Rectal smooth muscle tissue (tissue), 1 donor: ENCODE measurements at regions not wholly inside any gene's neighbourhood (a gene's known extent, or its start where the extent isn't known, plus 50 kb on each side); places are given as distances from the start of the nearest gene placed in this dataset.

Source experiments
- H3K27ac ChIP-seq: one replicate; pipeline ENCODE4 v1.7.0; 2013; ENCODE audit warnings: low read depth, low read length, inconsistent platforms
- H3K27me3 ChIP-seq: one replicate; pipeline ENCODE4 v1.7.0; 2013; ENCODE audit warnings: low read length; ENCODE audit not compliant: control insufficient read depth, insufficient read depth
- H3K36me3 ChIP-seq: one replicate; pipeline ENCODE4 v1.7.0; 2013; ENCODE audit warnings: low read length; ENCODE audit not compliant: control insufficient read depth, insufficient read depth
- H3K4me1 ChIP-seq: one replicate; pipeline ENCODE4 v1.7.0; 2013; ENCODE audit warnings: low read length; ENCODE audit not compliant: control insufficient read depth, insufficient read depth
- H3K4me3 ChIP-seq: one replicate; pipeline ENCODE4 v1.7.0; 2013; ENCODE audit warnings: low read length
- H3K9ac ChIP-seq: one replicate; pipeline ENCODE4 v1.7.0; 2013; ENCODE audit warnings: low read length

DNA sequence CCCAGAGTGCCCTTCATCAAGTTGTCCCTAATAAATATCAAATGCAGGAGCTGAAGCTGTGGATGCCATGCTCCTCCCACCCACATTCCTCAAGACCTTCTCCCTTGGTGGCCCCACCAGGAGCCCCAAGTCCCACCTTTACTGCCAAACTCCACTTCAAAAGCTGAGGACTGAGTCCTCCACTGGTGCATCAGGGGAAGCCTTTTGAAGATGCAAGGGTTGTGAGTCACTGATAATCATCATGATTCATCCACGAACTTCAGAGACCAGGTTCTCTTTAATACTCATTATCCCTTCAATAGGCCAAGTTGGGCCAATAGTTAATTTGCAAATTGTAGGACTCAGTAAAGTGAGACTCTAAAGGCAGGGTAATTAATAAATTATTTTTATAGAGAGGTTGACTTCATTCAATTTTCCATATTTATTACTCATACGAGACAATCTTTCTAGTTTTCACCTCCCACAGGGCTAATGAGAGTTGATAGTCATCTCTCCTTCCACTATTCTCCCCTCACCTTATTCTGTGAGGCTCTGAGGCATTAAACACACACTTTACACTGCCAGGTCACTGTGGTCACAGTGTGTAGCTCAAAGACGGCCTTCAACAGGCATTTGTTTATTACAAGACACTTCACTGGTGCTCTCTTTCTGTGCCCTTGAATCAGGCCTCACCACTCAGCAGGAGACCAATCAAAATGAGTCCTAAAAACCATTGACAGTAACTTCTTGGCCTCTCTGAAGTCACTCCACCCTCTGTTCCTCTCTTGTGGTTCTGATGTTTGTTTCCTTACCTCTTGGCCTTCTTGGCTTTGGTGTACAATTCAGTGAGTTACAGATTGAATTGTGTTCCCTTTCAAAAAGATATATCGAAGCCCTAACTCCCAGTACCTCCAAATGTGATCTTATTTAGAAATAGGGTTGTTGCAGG, 99.9 kb downstream of the TRIB2 start:
- Histone ChIP-seq H3K36me3 (no peaks in the 10 kb centered on the region), H3K4me3 (no peak overlapping the region), H3K27me3 (no peaks in the 10 kb centered on the region), H3K4me1 (peaks cover 3% of the 10 kb centered on the region), H3K27ac (no peak overlapping the region), H3K9ac (no peak overlapping the region)

DNA sequence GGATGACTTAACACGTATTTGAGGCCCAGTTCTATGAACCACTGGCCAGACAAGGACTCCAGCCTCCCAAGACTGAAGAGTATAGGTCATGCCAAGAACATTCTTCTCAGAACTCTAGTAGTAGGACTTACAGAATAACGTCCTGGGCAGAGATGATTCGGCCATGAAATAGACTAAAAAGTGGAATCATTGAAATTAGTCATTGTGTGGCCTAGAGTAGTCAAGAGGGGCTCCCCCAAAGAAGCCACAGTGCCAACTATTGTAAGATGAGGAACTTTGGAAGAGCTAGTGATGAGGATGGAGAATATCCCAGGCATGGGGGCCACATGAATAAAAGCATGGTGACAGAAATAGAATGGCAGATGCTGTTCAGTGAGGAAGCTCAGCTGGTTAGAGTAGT, 101.1 kb downstream of the TRIB2 start:
- H3K4me1 ChIP-seq: peaks cover 3% of the 10 kb centered on the region
- H3K27me3 ChIP-seq: no peaks in the 10 kb centered on the region
- H3K27ac ChIP-seq: no peak overlapping the region

DNA sequence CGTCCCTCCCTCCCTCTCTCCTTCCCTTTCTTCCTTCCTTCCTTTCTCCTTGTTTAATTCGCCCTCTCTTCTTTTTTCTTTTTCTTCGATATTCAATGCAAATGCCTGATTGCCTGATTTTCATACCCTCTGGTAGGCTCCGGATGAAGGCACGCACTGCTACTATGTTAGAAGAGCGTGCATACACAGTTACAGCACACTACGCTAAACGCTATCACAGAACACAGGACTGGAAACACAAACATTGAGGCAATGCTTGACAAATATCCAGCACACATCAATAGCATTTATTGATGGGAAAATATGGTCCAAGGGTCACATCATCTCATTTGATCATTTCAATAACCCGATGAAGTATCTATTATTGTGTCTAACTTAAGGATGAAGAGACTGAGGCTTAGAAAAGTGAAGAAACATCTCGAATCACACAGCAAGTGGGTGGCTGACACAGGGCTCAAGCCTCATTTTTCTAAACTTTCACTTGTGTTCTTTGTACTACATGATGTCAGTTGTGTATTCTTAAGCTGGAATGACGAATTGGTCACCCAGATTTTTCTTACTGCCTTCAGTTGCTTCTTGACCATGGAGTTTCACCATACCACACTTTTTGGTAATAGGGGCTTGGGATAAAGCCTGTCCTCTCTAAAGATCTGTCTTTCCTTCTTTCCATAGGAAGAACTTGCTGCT, 101.8 kb downstream of the TRIB2 start:
- no peak overlapping the region for H3K27ac ChIP-seq
- H3K36me3 ChIP-seq: no peaks in the 10 kb centered on the region
- H3K9ac ChIP-seq: no peak overlapping the region
- H3K4me3 ChIP-seq: no peak overlapping the region
- no peaks in the 10 kb centered on the region for H3K27me3 ChIP-seq
- peaks cover 3% of the 10 kb centered on the region for H3K4me1 ChIP-seq

More for the DNA sequence above, 101.1 kb downstream of the TRIB2 start:
- Histone ChIP-seq H3K9ac (no peak overlapping the region), H3K36me3 (no peaks in the 10 kb centered on the region), H3K4me3 (no peak overlapping the region)

DNA sequence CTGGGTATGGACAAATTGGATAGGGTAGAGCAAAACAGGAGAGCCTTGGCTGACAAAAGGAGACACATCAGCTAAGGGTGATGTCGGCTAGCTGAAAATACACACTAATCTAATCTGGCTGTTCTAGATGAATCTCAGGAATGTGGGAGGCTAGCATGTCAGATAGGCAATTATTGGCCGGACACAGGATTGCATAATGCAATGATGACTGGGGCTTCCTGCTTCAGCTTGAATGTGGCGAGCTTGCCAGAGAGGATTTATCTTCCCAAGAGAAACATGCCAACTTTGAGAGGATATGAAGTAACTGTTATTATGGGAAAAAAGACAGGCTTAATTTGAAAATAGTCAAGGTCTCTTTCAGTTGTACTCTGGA, 102.4 kb downstream of the TRIB2 start:
- no peaks in the 10 kb centered on the region for H3K27me3 ChIP-seq
- no peak overlapping the region for H3K9ac ChIP-seq
- H3K4me1 ChIP-seq: peaks cover 3% of the 10 kb centered on the region
- H3K36me3 ChIP-seq: no peaks in the 10 kb centered on the region
- H3K4me3 ChIP-seq: no peak overlapping the region
- H3K27ac ChIP-seq: no peak overlapping the region

DNA sequence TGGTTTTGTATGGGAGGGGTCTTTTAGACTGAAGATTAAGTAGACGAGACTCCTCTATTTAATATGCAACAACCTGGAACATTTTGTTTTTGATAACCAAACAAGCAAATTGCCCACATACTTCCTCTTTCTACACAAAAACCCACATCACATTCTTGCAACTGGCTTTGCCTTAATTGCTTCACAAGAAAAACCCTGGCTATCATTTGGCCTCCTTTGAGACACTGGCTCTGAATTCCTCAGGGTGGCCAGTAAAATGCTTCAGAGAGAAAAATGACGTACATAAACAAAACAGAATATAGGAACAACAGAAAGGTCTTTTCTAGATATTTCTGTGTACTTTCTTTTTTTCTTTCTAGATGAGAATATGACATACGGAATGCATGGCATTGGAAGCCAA, 103.0 kb downstream of the TRIB2 start:
- no peak overlapping the region for H3K9ac ChIP-seq
- H3K27me3 ChIP-seq: no peaks in the 10 kb centered on the region
- no peaks in the 10 kb centered on the region for H3K36me3 ChIP-seq
- H3K4me3 ChIP-seq: no peak overlapping the region
- peaks cover 5% of the 10 kb centered on the region for H3K4me1 ChIP-seq
- peak overlapping the region; percentile 15 for H3K27ac ChIP-seq

DNA sequence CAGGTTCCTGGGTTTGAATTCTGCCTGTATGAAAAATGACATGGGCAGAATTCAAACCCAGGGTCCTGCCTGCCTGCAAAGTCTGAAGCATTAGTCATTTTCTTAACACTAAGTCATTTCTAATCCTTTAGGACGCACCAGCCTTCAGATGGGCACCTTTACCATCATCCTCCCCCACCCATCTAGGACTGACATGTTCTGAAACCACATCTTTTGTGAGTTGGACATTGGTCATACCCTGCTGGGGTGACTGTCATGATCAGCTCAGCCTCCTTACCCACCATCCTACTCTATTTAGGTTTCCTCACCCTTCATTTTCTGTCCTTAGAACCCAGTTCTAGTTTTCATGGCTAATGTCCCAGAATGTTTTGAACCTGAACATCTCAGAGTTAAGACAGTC, 104.9 kb downstream of the TRIB2 start:
- H3K9ac ChIP-seq: no peak overlapping the region
- H3K4me1 ChIP-seq: peaks cover 5% of the 10 kb centered on the region
- no peak overlapping the region for H3K27ac ChIP-seq
- no peak overlapping the region for H3K4me3 ChIP-seq
- no peaks in the 10 kb centered on the region for H3K36me3 ChIP-seq
- no peaks in the 10 kb centered on the region for H3K27me3 ChIP-seq

DNA sequence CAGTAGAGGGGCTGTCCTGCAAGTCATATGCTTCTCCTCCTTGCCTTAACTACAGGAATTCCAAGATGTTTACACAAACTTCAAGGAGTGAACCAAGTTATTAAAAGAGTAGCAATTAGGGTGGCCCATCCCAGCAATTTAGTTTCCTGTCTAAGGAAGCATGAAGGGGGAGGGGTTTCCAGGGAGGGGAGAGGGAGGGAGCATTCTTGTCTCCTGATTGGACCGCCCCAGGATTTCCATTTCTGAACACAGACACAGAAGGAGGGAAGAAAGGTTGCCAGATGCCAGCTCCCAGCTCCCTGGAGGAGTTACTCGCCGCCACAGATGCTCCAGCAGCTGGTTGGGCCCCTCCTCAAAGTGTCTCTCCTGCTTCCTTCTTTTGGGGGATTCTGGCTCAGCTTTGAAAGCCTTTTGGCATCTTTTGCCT, 107.6 kb downstream of the TRIB2 start:
- H3K4me3 ChIP-seq: no peak overlapping the region
- H3K27ac ChIP-seq: no peak overlapping the region
- no peaks in the 10 kb centered on the region for H3K27me3 ChIP-seq
- no peak overlapping the region for H3K9ac ChIP-seq
- peaks cover 5% of the 10 kb centered on the region for H3K4me1 ChIP-seq
- no peaks in the 10 kb centered on the region for H3K36me3 ChIP-seq

DNA sequence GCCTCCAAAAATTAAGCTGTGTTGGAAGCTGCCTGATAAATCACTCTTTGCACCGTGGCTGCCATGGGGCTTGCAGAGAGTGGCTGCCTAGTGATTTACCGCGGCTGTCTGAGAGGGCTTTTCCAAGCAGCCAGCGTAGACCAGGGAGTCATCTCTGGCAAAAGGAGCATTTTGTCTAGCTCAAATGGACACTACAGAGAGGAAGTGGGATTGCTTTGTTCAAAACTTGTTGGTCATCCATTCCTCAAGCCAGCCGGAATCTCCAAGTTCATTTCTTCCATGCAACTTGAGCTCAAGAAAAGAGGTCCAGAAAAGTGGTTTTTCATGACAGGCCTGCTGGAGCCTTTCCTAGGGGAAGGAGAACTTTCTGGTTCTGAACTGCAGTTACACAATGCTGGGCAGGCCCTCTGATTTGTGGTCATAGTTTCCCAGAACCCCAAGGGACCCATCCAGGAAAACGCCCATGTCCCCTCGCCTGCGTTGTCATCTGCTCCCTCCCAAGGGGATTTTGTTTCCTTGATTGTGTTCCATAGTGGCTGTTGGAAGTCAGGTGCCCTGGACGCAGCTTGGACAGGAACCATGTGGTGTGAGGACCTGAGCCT, 108.1 kb downstream of the TRIB2 start:
- H3K27ac ChIP-seq: no peak overlapping the region
- no peak overlapping the region for H3K4me3 ChIP-seq
- no peak overlapping the region for H3K9ac ChIP-seq

DNA sequence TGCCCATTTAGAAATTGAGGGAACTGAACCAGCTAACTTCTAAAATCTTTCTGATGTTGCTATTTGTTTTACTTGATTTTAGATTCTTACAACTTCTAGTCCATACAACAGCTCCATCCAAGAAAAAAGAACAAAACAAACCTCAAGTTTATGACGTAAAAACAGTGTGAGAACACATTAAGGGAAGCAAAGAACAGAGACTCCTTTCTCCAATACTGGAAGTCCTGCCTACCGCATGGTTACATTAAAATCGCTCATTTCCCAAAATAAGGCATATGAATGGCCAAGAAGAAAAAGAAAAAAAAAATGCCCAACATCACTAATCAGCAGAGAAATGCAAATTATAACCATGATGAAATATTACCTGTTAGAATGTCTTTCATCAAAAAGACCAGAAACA, 110.0 kb downstream of the TRIB2 start:
- Histone ChIP-seq H3K4me1 (peaks cover 2% of the 10 kb centered on the region), H3K27ac (no peak overlapping the region), H3K27me3 (no peaks in the 10 kb centered on the region), H3K9ac (no peak overlapping the region), H3K36me3 (no peaks in the 10 kb centered on the region), H3K4me3 (no peak overlapping the region)

More for the DNA sequence above, 108.1 kb downstream of the TRIB2 start:
- H3K27me3 ChIP-seq: no peaks in the 10 kb centered on the region
- peaks cover 2% of the 10 kb centered on the region for H3K4me1 ChIP-seq
- H3K36me3 ChIP-seq: no peaks in the 10 kb centered on the region

DNA sequence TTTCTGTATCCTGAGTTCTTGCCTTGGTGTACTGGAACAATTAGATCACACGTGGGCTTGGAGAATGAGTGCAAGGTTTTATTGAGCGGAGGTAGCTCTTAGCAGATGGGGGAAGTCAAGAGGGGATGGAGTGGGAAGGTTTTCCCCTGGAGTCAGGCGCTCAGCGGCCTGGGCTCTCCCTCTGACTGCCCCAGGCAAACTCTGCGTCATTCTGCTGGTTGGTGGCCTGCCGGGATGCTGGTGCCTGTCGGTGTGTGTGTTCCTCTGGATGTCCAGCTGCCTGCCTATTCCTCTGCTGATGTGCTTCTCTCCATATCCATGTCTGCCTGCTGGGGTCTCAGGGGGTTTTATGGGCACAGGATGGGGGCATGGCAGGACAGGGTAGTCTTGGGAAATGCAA, 111.0 kb downstream of the TRIB2 start:
- Histone ChIP-seq H3K27ac (no peak overlapping the region), H3K4me1 (peaks cover 2% of the 10 kb centered on the region), H3K4me3 (no peak overlapping the region), H3K9ac (no peak overlapping the region), H3K27me3 (no peaks in the 10 kb centered on the region), H3K36me3 (no peaks in the 10 kb centered on the region)

DNA sequence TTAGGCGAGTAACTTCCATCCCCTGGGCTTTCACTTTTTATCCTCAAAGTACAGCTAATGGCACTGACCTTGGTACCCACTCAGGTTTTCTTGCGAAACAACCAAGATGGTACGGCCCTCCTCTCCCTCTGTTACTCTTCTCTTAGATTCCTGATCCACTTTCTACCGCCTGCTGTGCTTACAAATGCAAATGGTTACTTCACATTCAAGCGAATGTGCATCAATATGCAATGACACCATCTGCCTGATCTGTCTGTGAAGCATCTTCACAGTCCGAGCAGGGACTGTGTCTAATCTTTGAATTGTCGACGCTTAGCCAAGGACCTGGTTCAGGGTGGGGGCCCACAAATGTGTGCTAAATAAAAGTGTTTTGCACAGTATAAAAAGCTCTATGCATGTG, 112.2 kb downstream of the TRIB2 start:
- no peaks in the 10 kb centered on the region for H3K27me3 ChIP-seq
- H3K27ac ChIP-seq: no peak overlapping the region
- H3K4me1 ChIP-seq: peaks cover 2% of the 10 kb centered on the region
- H3K9ac ChIP-seq: no peak overlapping the region
- no peak overlapping the region for H3K4me3 ChIP-seq
- H3K36me3 ChIP-seq: no peaks in the 10 kb centered on the region

DNA sequence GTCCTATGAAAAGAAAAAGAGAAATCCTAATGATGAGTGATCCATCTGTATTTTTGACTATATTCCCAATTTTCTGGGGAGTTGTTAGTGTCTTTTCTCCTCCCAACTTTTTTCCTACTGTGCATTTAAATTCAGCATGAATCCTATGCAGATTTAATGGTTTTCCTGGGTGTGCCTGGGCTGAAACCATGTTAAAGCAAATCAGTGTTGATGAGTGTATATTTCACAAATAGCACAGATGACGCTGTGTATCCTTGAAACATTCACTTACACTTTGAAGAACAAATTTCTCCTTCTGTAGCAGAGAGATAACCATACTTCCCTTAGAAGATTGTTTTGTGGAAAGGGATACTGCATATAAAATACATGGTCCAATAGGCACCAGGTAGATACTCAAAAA, 114.3 kb downstream of the TRIB2 start:
- H3K36me3 ChIP-seq: no peaks in the 10 kb centered on the region
- no peak overlapping the region for H3K27ac ChIP-seq
- H3K9ac ChIP-seq: no peak overlapping the region
- H3K27me3 ChIP-seq: no peaks in the 10 kb centered on the region
- no peak overlapping the region for H3K4me3 ChIP-seq
- H3K4me1 ChIP-seq: no peaks in the 10 kb centered on the region
